Stomach smooth muscle (tissue), 2 donors: ENCODE measurements at regions not wholly inside any gene's neighbourhood (a gene's known extent, or its start where the extent isn't known, plus 50 kb on each side); places are given as distances from the start of the nearest gene placed in this dataset.

Source experiments
- H3K27ac ChIP-seq: one replicate; pipeline ENCODE4 v1.7.0; 2013; ENCODE audit warnings: mild to moderate bottlenecking, low read length, inconsistent platforms
- H3K27me3 ChIP-seq, 2 donors: one replicate each; pipeline ENCODE4 v1.7.0; 2013; ENCODE audit warnings: low read length in 2 of 2; ENCODE audit not compliant: insufficient read depth in 2 of 2, control insufficient read depth in 1 of 2
- H3K36me3 ChIP-seq, 2 donors: one replicate each; pipeline ENCODE4 v1.7.0; 2013; ENCODE audit warnings: low read length in 2 of 2; ENCODE audit not compliant: control insufficient read depth in 2 of 2, insufficient read depth in 2 of 2
- H3K4me1 ChIP-seq: one replicate; pipeline ENCODE4 v1.7.0; 2013; ENCODE audit warnings: low read length; ENCODE audit not compliant: control insufficient read depth, insufficient read depth
- H3K4me3 ChIP-seq, 2 donors: one replicate each; pipeline ENCODE4 v1.7.0; 2013; ENCODE audit warnings: low read length in 2 of 2
- H3K9ac ChIP-seq, 2 donors: one replicate each; pipeline ENCODE4 v1.7.0; 2013; ENCODE audit warnings: low read length in 2 of 2, mild to moderate bottlenecking in 1 of 2
- H3K9me3 ChIP-seq, 2 donors: one replicate each; pipeline ENCODE4 v1.7.0; 2013; ENCODE audit warnings: low read length in 2 of 2; ENCODE audit not compliant: control insufficient read depth in 2 of 2
- donor health status: healthy.
- donor health status: Pancreatic carcinoma.

GRCh38 chr9:108681851-108682590, 173.8 kb downstream of the ACTL7B start:
- Histone ChIP-seq H3K27me3 (no peaks in the 10 kb centered on the region), H3K4me1 (no peaks in the 10 kb centered on the region), H3K36me3 (no peaks in the 10 kb centered on the region), H3K4me3 (no peak overlapping the region), H3K27ac (no peak overlapping the region), H3K9me3 (peaks cover 7 to 11% of the 10 kb centered on the region in 2 donors), H3K9ac (no peak overlapping the region)

GRCh38 chr9:108680946-108681345, 174.8 kb downstream of the ACTL7B start:
- Histone ChIP-seq H3K4me3 (no peak overlapping the region), H3K27ac (no peak overlapping the region), H3K4me1 (no peaks in the 10 kb centered on the region), H3K9ac (no peak overlapping the region), H3K36me3 (no peaks in the 10 kb centered on the region), H3K9me3 (peaks cover 0 to 5% of the 10 kb centered on the region in 2 donors), H3K27me3 (no peaks in the 10 kb centered on the region)

- H3K9ac ChIP-seq, result no peak overlapping the region
- H3K4me1 ChIP-seq, result no peaks in the 10 kb centered on the region
- H3K9me3 ChIP-seq, result no peaks in the 10 kb centered on the region
- H3K27me3 ChIP-seq, result no peaks in the 10 kb centered on the region
- no peaks in the 10 kb centered on the region for H3K36me3 ChIP-seq
- H3K4me3 ChIP-seq, result no peak overlapping the region
- H3K27ac ChIP-seq, result no peak overlapping the region
Measured at GRCh38 chr9:108677776-108678175, 178.0 kb downstream of the ACTL7B start.

- no peaks in the 10 kb centered on the region for H3K9me3 ChIP-seq
- no peaks in the 10 kb centered on the region for H3K36me3 ChIP-seq
- no peaks in the 10 kb centered on the region for H3K27me3 ChIP-seq
- H3K9ac ChIP-seq, result no peak overlapping the region
- no peaks in the 10 kb centered on the region for H3K4me1 ChIP-seq
- no peak overlapping the region for H3K4me3 ChIP-seq
- H3K27ac ChIP-seq, result no peak overlapping the region
Measured at GRCh38 chr9:108676355-108676754, 179.4 kb downstream of the ACTL7B start.

- no peaks in the 10 kb centered on the region for H3K4me1 ChIP-seq
- no peak overlapping the region for H3K9ac ChIP-seq
- no peak overlapping the region for H3K27ac ChIP-seq
- no peaks in the 10 kb centered on the region for H3K36me3 ChIP-seq
- H3K4me3 ChIP-seq, result no peak overlapping the region
- H3K27me3 ChIP-seq, result no peaks in the 10 kb centered on the region
- no peaks in the 10 kb centered on the region for H3K9me3 ChIP-seq
Measured at GRCh38 chr9:108675708-108676107, 180.1 kb downstream of the ACTL7B start.

GRCh38 chr9:108674766-108675530, 180.8 kb downstream of the ACTL7B start:
- H3K4me1 ChIP-seq, result no peaks in the 10 kb centered on the region
- no peaks in the 10 kb centered on the region for H3K9me3 ChIP-seq
- no peaks in the 10 kb centered on the region for H3K36me3 ChIP-seq
- H3K27me3 ChIP-seq, result no peaks in the 10 kb centered on the region
- no peak overlapping the region for H3K27ac ChIP-seq
- no peak overlapping the region for H3K4me3 ChIP-seq
- H3K9ac ChIP-seq, result no peak overlapping the region

- Histone ChIP-seq H3K9ac (no peak overlapping the region), H3K36me3 (no peaks in the 10 kb centered on the region), H3K4me3 (no peak overlapping the region), H3K27ac (no peak overlapping the region), H3K9me3 (no peaks in the 10 kb centered on the region), H3K27me3 (no peaks in the 10 kb centered on the region), H3K4me1 (no peaks in the 10 kb centered on the region)
Measured at GRCh38 chr9:108673386-108673785, 182.4 kb downstream of the ACTL7B start.

GRCh38 chr9:108672475-108673190, 183.2 kb downstream of the ACTL7B start:
- Histone ChIP-seq H3K4me3 (no peak overlapping the region), H3K9me3 (no peaks in the 10 kb centered on the region), H3K36me3 (no peaks in the 10 kb centered on the region), H3K9ac (no peak overlapping the region), H3K27ac (no peak overlapping the region), H3K4me1 (no peaks in the 10 kb centered on the region), H3K27me3 (no peaks in the 10 kb centered on the region)

GRCh38 chr9:108671794-108672193, 184.0 kb downstream of the ACTL7B start:
- Histone ChIP-seq H3K27me3 (no peaks in the 10 kb centered on the region), H3K4me1 (no peaks in the 10 kb centered on the region), H3K27ac (no peak overlapping the region), H3K9ac (no peak overlapping the region), H3K4me3 (no peak overlapping the region), H3K36me3 (no peaks in the 10 kb centered on the region), H3K9me3 (no peaks in the 10 kb centered on the region)

GRCh38 chr9:108671176-108671575, 184.6 kb downstream of the ACTL7B start:
- no peaks in the 10 kb centered on the region for H3K27me3 ChIP-seq
- H3K9me3 ChIP-seq, result no peaks in the 10 kb centered on the region
- no peak overlapping the region for H3K4me3 ChIP-seq
- no peaks in the 10 kb centered on the region for H3K4me1 ChIP-seq
- H3K27ac ChIP-seq, result no peak overlapping the region
- H3K9ac ChIP-seq, result no peak overlapping the region
- no peaks in the 10 kb centered on the region for H3K36me3 ChIP-seq
